ENCODE measurements at regions not wholly inside any gene's neighbourhood (a gene's known extent, or its start where the extent isn't known, plus 50 kb on each side); places are given as distances from the start of the nearest gene placed in this dataset.

DNA sequence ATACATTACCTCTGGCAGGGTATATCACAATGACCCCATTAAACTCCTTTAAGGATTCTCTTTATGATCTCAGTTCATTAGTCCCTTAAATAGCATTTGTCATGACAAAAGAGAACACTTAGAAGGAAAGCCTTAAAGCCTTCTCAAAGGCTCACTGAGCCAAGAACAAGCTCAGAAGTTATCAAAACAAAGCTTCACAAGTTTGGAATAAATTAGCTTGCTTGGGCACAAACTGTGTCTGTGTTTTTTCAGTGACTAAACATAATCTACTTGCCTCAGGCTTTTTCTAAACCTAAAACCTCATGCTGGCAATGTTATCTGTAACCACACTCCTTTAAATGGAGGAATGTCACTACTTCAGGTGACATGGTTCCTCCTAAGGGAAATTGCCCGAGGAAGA is 1114.9 kb upstream of the C9orf72 start:
- no peak overlapping the region for H3K4me3 ChIP-seq (ENCODE audit: low read depth, low read length)
- H3K36me3 ChIP-seq (ENCODE audit: control insufficient read depth in 2 of 2, insufficient read depth in 1 of 2, low read length in 2 of 2) = no peaks in the 10 kb centered on the region
- POLR2A ChIA-PET = no interaction called here
- H3K27ac ChIP-seq (ENCODE audit: extremely low read depth, low read depth, low read length) = no peak overlapping the region
- H3K9me3 ChIP-seq (ENCODE audit: control insufficient read depth, insufficient read depth, low read depth, low read length) = no peaks in the 10 kb centered on the region
- no peak for TF ChIP-seq ZNF561 (tag by site-specific recombination; IDR thresholded peaks at IDR 0.05; ENCODE audit: borderline replicate concordance)
- TF ChIP-seq, protein P1, sequence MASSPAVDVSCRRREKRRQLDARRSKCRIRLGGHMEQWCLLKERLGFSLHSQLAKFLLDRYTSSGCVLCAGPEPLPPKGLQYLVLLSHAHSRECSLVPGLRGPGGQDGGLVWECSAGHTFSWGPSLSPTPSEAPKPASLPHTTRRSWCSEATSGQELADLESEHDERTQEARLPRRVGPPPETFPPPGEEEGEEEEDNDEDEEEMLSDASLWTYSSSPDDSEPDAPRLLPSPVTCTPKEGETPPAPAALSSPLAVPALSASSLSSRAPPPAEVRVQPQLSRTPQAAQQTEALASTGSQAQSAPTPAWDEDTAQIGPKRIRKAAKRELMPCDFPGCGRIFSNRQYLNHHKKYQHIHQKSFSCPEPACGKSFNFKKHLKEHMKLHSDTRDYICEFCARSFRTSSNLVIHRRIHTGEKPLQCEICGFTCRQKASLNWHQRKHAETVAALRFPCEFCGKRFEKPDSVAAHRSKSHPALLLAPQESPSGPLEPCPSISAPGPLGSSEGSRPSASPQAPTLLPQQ (tag by site-specific recombination; IDR thresholded peaks at IDR 0.05) = no peak
- TF ChIP-seq GLI4 (tag by site-specific recombination; IDR thresholded peaks at IDR 0.05) = no peak
- CTCF ChIA-PET = interaction anchor here (0.5 kb wide), 2 partner anchors 40 to 108 kb away, joined by 4 read pairs; no protein-coding TSS in a partner anchor
- H3K4me1 ChIP-seq (ENCODE audit: control insufficient read depth, insufficient read depth, low read length) = no peaks in the 10 kb centered on the region

DNA sequence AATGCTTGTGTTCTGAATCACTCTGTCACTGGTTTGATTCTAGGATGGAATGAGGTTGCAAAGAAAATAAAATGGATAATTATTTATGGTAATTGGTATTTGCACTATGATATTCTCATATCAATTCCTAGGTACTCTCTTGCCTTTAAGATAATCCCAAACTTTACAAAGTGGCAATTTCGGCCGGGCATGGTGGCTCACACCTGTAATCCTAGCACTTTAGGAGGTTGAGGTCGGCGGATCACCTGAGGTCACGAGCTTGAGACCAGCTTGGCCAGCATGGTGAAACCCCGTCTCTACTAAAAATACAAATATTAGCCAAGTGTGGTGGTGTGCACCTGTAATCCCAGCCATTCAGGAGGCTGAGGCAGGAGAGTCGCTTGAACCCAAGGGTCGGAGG is 1118.7 kb upstream of the C9orf72 start:
- H3K4me3 ChIP-seq (ENCODE audit: low read depth, low read length) = no peak overlapping the region
- no peaks in the 10 kb centered on the region for H3K36me3 ChIP-seq (ENCODE audit: control insufficient read depth in 2 of 2, insufficient read depth in 1 of 2, low read length in 2 of 2)
- POLR2A ChIA-PET = no interaction called here
- no peaks in the 10 kb centered on the region for H3K4me1 ChIP-seq (ENCODE audit: control insufficient read depth, insufficient read depth, low read length)
- no peak overlapping the region for H3K27ac ChIP-seq (ENCODE audit: extremely low read depth, low read depth, low read length)
- H3K9me3 ChIP-seq (ENCODE audit: control insufficient read depth, insufficient read depth, low read depth, low read length) = no peaks in the 10 kb centered on the region
- TF ChIP-seq ZNF366 (tag by site-specific recombination; conservative IDR thresholded peaks at IDR 0.05) (no peak), ZBTB7A (tag by site-specific recombination; IDR thresholded peaks at IDR 0.05; ENCODE audit: low read depth) (no peak), ZBTB20 (tag by site-specific recombination; IDR thresholded peaks at IDR 0.05) (no peak), ZNF837 (tag by site-specific recombination; IDR thresholded peaks at IDR 0.05) (no peak), ZFP3 (tag by site-specific recombination; IDR thresholded peaks at IDR 0.05; ENCODE audit: low read depth) (no peak), ZNF560 (tag by site-specific recombination; IDR thresholded peaks at IDR 0.05; ENCODE audit: borderline replicate concordance) (no peak), GLIS2 (tag by site-specific recombination; IDR thresholded peaks at IDR 0.05) (no peak), ZFHX2 (tag by site-specific recombination; conservative IDR thresholded peaks at IDR 0.05) (no peak), YY2 (tag by site-specific recombination; IDR thresholded peaks at IDR 0.05) (no peak)
- TF ChIP-seq, protein P2, sequence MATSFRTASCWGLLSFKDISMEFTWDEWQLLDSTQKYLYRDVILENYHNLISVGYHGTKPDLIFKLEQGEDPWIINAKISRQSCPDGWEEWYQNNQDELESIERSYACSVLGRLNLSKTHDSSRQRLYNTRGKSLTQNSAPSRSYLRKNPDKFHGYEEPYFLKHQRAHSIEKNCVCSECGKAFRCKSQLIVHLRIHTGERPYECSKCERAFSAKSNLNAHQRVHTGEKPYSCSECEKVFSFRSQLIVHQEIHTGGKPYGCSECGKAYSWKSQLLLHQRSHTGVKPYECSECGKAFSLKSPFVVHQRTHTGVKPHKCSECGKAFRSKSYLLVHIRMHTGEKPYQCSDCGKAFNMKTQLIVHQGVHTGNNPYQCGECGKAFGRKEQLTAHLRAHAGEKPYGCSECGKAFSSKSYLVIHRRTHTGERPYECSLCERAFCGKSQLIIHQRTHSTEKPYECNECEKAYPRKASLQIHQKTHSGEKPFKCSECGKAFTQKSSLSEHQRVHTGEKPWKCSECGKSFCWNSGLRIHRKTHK (tag by site-specific recombination; IDR thresholded peaks at IDR 0.05) = no peak
- TF ChIP-seq, protein P3, sequence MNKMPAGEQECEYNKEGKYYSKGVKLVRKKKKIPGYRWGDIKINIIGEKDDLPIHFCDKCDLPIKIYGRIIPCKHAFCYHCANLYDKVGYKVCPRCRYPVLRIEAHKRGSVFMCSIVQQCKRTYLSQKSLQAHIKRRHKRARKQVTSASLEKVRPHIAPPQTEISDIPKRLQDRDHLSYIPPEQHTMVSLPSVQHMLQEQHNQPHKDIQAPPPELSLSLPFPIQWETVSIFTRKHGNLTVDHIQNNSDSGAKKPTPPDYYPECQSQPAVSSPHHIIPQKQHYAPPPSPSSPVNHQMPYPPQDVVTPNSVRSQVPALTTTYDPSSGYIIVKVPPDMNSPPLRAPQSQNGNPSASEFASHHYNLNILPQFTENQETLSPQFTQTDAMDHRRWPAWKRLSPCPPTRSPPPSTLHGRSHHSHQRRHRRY (tag by site-specific recombination; IDR thresholded peaks at IDR 0.05) = no peak
- TF ChIP-seq, protein P4, sequence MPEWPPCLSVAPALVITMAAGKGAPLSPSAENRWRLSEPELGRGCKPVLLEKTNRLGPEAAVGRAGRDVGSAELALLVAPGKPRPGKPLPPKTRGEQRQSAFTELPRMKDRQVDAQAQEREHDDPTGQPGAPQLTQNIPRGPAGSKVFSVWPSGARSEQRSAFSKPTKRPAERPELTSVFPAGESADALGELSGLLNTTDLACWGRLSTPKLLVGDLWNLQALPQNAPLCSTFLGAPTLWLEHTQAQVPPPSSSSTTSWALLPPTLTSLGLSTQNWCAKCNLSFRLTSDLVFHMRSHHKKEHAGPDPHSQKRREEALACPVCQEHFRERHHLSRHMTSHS (tag by site-specific recombination; IDR thresholded peaks at IDR 0.05) = no peak
- CTCF ChIA-PET = interaction anchor here (0.7 kb wide), 1 partner anchor 74 kb away, joined by 3 read pairs; no protein-coding TSS in a partner anchor

DNA sequence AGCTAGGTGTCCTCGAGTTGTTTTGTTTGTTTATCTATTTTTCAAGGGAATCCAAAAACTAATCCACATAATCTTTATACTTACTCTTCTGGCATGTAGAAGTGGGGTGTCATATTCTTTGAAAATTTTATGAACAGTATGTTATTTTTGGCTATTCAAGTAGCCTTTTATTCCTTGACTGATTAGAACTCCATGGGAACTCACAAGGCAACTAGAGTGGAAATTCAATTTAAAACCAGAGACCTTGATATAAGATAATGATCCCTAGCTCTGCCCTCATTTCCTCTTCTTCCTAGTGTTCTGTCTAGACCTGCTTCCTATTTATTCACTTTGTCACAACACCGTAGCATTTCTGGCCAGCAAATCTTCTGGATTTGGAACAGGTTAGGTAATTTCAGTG is 1123.7 kb upstream of the C9orf72 start:
- POLR2A ChIA-PET = no interaction called here

More for the DNA sequence above, 1123.7 kb upstream of the C9orf72 start:
- Histone ChIP-seq H3K4me3 (ENCODE audit: low read depth, low read length) (no peak overlapping the region), H3K4me1 (ENCODE audit: control insufficient read depth, insufficient read depth, low read length) (no peaks in the 10 kb centered on the region), H3K9me3 (ENCODE audit: control insufficient read depth, insufficient read depth, low read depth, low read length) (no peaks in the 10 kb centered on the region), H3K36me3 (ENCODE audit: control insufficient read depth in 2 of 2, insufficient read depth in 1 of 2, low read length in 2 of 2) (no peaks in the 10 kb centered on the region), H3K27ac (ENCODE audit: extremely low read depth, low read depth, low read length) (no peak overlapping the region)
- CTCF ChIA-PET = interaction anchor here (0.6 to 1.6 kb wide), 2 partner anchors 78 to 83 kb away, joined by 3 to 4 read pairs; no protein-coding TSS in a partner anchor
- no peak for TF ChIP-seq ZNF10 (tag by site-specific recombination; IDR thresholded peaks at IDR 0.05)
- TF ChIP-seq FEZF1 (tag by site-specific recombination; IDR thresholded peaks at IDR 0.05) = no peak
- no peak for TF ChIP-seq ZNF341 (tag by site-specific recombination; IDR thresholded peaks at IDR 0.05; ENCODE audit: low read depth)
- TF ChIP-seq ZNF785 (tag by site-specific recombination; IDR thresholded peaks at IDR 0.05) = no peak
- no peak for TF ChIP-seq ZNF48 (tag by site-specific recombination; IDR thresholded peaks at IDR 0.05)
- no peak for TF ChIP-seq ZNF174 (tag by site-specific recombination; IDR thresholded peaks at IDR 0.05)

Measured in HEK293 (cell line).